Heart left ventricle (tissue), 13 donors: ENCODE measurements at regions not wholly inside any gene's neighbourhood (a gene's known extent, or its start where the extent isn't known, plus 50 kb on each side); places are given as distances from the start of the nearest gene placed in this dataset.

Source experiments
- CTCF ChIP-seq, 12 donors: fragments of 200-600 bp; sonication (generic) in 4 of 12; IDR thresholded peaks; one replicate each; pipeline versions ENCODE4 v1.5.0 to v1.8.0; 2018 to 2022; ENCODE audit warnings: antibody characterized with exemption in 12 of 12, mild to moderate bottlenecking in 5 of 12
- POLR2A ChIP-seq, 2 donors: fragments of 450-650 bp; IDR thresholded peaks; one replicate each; pipeline ENCODE4 v1.6.1; 2017; ENCODE audit warnings: antibody characterized with exemption in 2 of 2, mild to moderate bottlenecking in 2 of 2, moderate library complexity in 2 of 2
- donor health status: ischemic (EF 13 %, LVEDD 7.1; RV severe dilation, severe dysfunction).
- donor health status: DM: no; HTN: yes; CAD: no.
- donor health status: DM: no; HTN: no; CAD: no.
- donor health status: ischemic (EF 25% LVEDD 6.9; RV normal size, moderate dysfunction).
- donor health status: ischemic (EF 25% LVEDD 5.7; RV mildly dilated, moderate dysfunction).
- donor health status: ischemic (EF 35%, LVEDD 5.7; RV mildly dilated, moderate dysfunction).
- donor health status: nonischemic (EF 11% LVEDD 7.7; RV severe dilation, severe dysfunction).
- donor health status: DM: yes; HTN: yes; CAD: no.
- donor health status: PGD.
- donor health status: ischemic (EF 29% LVEDD 5.4; RV normal size, mild dysfunction).
- donor health status: nonischemic (EF 23%, LVEDD 6.1; RV moderate dilation, normal function).

DNA sequence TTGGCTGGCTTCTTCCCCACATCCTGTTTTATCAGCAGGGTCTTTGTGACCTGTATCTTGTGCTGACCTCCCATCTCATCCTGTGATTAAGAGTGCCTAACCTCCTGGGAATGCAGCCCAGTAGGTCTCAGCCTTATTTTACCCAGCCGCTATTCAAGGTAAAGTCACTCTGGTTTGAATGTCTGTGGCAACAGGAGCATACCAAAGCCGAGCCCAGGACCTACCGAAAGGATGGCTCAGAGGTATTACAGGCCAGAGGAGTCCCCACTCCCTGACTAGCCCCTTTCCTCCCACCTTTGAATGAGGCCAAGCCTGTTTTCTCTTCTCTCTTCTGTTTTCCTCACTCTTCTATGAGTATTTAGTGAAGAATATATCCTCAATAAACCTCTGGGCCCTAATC, 271.3 kb downstream of the OSTF1 start:
- no peak for TF ChIP-seq CTCF (IDR thresholded peaks at IDR 0.05)
- no peak for TF ChIP-seq POLR2A (IDR thresholded peaks at IDR 0.05)
